ENCODE measurements at regions not wholly inside any gene's neighbourhood (a gene's known extent, or its start where the extent isn't known, plus 50 kb on each side); places are given as distances from the start of the nearest gene placed in this dataset.

DNA sequence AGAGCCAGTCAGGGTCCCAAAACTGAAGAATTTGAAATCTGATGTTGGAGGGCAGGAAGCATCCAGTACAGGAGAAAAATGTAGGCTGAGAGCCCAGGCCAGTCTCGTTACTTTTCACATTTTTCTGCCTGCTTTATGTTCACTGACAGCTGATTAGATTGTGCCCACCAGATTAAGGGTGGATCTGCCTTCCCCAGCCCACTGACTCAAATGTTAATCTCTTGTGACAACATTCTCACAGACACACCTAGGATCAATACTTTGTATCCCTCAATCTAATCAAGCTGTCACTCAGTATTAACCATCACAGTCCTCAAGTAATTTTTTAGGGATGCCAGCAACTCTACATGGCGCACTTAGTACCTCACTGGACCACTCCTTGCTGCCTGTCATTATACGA, 1345.3 kb downstream of the FAM181B start:
- in situ Hi-C loops (cut with MboI; ENCODE audit: low pct_unique_long_range_greater_than_20kb, low sequenced_read_pairs, unreplicated experiment) = no loop called here
- TF ChIP-seq, protein P1, sequence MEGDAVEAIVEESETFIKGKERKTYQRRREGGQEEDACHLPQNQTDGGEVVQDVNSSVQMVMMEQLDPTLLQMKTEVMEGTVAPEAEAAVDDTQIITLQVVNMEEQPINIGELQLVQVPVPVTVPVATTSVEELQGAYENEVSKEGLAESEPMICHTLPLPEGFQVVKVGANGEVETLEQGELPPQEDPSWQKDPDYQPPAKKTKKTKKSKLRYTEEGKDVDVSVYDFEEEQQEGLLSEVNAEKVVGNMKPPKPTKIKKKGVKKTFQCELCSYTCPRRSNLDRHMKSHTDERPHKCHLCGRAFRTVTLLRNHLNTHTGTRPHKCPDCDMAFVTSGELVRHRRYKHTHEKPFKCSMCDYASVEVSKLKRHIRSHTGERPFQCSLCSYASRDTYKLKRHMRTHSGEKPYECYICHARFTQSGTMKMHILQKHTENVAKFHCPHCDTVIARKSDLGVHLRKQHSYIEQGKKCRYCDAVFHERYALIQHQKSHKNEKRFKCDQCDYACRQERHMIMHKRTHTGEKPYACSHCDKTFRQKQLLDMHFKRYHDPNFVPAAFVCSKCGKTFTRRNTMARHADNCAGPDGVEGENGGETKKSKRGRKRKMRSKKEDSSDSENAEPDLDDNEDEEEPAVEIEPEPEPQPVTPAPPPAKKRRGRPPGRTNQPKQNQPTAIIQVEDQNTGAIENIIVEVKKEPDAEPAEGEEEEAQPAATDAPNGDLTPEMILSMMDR (IDR thresholded peaks at IDR 0.05; ENCODE audit: extremely low read depth, insufficient read depth, missing control alignments) = no peak
- no peak for DNase-seq (ENCODE audit: low spot score)

DNA sequence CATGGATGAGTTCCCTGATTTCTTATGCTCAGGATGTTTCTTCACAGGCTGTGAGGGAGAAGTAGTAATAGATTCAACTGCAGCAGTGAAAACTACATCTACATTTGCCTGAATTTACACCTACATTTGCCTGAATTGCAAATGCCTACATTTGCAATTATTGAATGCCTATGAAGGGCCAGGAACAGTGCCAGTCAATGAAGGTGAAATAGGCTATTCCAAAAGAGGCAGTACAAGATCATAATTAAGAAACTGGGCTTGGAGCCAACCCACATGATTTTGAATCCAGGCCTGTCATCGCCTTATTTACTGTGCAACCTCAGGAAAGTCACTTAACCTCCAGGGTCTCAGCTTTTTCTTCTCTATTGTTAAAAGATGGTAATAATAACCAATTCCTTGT, 1353.3 kb downstream of the FAM181B start:
- no peak for DNase-seq (ENCODE audit: low spot score)
- TF ChIP-seq, protein P1 (IDR thresholded peaks at IDR 0.05; ENCODE audit: extremely low read depth, insufficient read depth, missing control alignments) = no peak
- in situ Hi-C loops (cut with MboI; ENCODE audit: low pct_unique_long_range_greater_than_20kb, low sequenced_read_pairs, unreplicated experiment) = no loop called here

DNA sequence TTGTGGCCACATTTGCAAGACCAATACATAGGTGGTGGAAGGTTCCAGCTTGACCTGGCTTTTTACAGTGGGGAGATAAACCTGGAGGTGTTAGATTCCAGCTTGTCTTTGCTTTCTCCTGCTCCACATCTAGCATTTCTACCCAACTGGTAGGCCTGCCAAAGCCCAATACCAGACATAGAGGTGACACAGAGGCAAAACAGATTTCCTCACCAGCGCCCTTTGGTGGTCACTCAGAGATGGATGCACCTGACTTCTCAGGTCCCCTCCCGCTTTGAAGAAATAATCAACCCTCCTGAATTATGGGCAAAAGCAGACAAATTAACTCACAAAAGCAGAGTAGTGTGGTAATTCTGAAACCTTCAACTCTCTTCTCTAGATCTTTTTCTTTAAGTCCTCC, 1356.2 kb downstream of the FAM181B start:
- in situ Hi-C loops (cut with MboI; ENCODE audit: low pct_unique_long_range_greater_than_20kb, low sequenced_read_pairs, unreplicated experiment) = no loop called here
- DNase-seq (ENCODE audit: low spot score) = no peak
- TF ChIP-seq, protein P1 (IDR thresholded peaks at IDR 0.05; ENCODE audit: extremely low read depth, insufficient read depth, missing control alignments) = no peak

DNA sequence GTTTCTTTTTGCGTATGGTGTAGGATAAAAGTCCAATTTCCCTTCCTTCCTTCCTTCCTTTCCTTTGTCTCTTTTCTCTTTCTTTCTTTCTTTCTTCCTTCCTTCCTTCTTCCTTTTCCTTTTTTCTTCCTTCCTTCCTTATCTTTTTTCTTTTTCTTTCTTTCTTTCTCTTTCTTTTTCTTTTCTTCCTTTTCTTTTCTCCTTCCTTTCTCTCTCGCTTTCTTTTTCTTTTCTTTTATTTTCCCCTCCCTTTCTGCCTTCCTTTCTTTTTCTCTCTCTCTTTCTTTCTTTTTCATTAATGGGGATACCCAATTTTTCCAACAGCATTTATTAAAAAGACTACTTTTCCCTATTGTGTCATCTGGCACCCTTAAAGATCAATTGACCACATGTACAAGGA, 1359.7 kb downstream of the FAM181B start:
- TF ChIP-seq, protein P1 (IDR thresholded peaks at IDR 0.05; ENCODE audit: extremely low read depth, insufficient read depth, missing control alignments) = no peak
- in situ Hi-C loops (cut with MboI; ENCODE audit: low pct_unique_long_range_greater_than_20kb, low sequenced_read_pairs, unreplicated experiment) = no loop called here
- DNase-seq (ENCODE audit: low spot score) = no peak

DNA sequence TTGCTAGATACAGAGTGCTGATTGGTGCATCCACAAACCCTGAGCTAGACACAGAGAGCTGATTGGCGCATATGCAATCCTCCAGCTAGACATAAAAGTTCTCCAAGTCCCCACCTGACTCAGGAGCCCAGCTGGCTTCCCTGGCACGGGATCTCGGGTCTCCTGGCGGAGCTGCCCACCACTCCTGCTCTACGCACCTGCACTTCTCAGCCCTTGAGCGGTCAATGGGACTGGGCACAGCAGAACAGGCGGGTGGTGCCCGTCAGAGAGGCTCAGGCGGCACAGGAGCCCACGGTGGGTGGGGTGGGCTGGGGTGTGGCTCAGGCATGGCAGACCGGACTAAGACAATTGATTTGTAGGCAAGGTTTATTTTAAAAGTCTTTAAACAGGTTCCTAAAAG, 1365.5 kb downstream of the FAM181B start:
- TF ChIP-seq, protein P1 (IDR thresholded peaks at IDR 0.05; ENCODE audit: extremely low read depth, insufficient read depth, missing control alignments) = no peak
- in situ Hi-C loops (cut with MboI; ENCODE audit: low pct_unique_long_range_greater_than_20kb, low sequenced_read_pairs, unreplicated experiment) = no loop called here
- DNase-seq (ENCODE audit: low spot score) = no peak

DNA sequence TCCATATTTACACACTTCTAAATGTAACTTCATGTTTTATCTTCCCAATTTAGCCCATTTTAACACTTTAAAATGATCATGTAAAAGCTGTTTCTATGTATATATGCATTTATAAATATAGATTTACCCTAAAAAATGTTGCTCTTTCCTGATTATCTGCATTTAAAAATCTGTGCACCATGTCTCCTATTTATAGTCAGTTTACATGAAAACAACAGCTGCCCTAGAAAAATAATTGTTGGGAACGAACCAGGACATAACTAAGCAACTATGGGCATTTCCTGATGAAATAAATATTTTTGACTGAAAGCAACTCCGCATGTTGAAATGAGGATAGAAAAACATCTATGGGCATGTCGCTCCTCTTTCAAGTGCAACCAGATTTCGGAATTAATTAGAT, 1368.2 kb downstream of the FAM181B start:
- TF ChIP-seq, protein P1 (IDR thresholded peaks at IDR 0.05; ENCODE audit: extremely low read depth, insufficient read depth, missing control alignments) = no peak
- in situ Hi-C loops (cut with MboI; ENCODE audit: low pct_unique_long_range_greater_than_20kb, low sequenced_read_pairs, unreplicated experiment) = no loop called here
- no peak for DNase-seq (ENCODE audit: low spot score)

DNA sequence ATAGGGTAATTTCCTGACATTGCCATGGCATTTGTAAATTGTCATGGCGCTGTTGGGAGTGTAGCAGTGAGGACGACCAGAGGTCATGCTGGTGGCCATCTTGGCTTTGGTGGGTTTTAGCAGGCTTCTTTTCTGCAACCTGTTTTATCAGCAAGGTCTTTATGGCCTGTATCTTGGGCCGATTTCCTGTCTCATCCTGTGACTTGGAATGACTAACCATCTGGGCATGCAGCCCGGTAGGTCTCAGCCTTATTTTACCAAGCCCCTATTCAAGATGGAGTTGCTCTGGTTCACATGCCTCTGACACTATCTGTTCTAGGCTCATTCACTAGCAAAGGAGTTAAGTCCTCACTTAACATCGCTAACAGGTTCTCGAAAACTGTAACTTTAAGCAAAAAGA, 1374.2 kb downstream of the FAM181B start:
- DNase-seq (ENCODE audit: low spot score) = no peak
- in situ Hi-C loops (cut with MboI; ENCODE audit: low pct_unique_long_range_greater_than_20kb, low sequenced_read_pairs, unreplicated experiment) = no loop called here
- TF ChIP-seq, protein P1 (IDR thresholded peaks at IDR 0.05; ENCODE audit: extremely low read depth, insufficient read depth, missing control alignments) = no peak

Measured in GM13977 (cell line).